ENCODE measurements at regions not wholly inside any gene's neighbourhood (a gene's known extent, or its start where the extent isn't known, plus 50 kb on each side); places are given as distances from the start of the nearest gene placed in this dataset.

DNA sequence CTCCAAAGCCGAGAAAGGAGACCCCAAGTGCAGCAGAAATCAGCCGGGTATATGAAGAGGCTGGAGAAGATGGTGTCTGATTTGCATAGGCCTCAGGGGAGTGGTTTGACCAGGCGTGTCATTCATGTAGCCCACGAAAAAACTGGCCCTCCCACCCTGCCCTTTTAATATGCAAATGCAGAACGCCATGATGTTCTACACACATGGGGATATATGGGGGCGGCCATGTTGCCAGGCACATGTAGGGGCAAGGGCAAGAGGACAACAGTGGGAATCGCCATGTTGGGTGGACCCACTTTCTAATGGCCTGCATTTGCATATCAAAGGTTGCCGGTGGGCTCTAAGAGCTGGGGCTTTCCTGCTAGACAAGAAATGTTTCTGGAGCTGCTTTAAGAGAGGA lies 86.4 kb downstream of the ISX start:
- H3K9ac ChIP-seq (ENCODE audit: control insufficient read depth, insufficient read depth, low read length): no peak overlapping the region
- no peak overlapping the region for H2AFZ ChIP-seq (ENCODE audit: control insufficient read depth, low read depth, low read length)
- no peak overlapping the region for H3K27ac ChIP-seq (ENCODE audit: control insufficient read depth, insufficient read depth)
- no peaks in the 10 kb centered on the region for H3K36me3 ChIP-seq (ENCODE audit: control insufficient read depth in 2 of 2, insufficient read depth in 2 of 2, low read length in 1 of 2)
- no TSS peak for BruUV-seq (replicated peaks)
- no peak for DNase-seq (ENCODE audit: low read depth, low spot score)
- H3K4me1 ChIP-seq (ENCODE audit: control insufficient read depth, insufficient read depth, low read length): peaks cover 19% of the 10 kb centered on the region
- no peak for TF ChIP-seq RELB (IDR thresholded peaks at IDR 0.05; ENCODE audit: low read depth)
- peak; percentile 75 for TF ChIP-seq YY1 (IDR thresholded peaks at IDR 0.05; ENCODE audit: low read depth, low read length)
- TF ChIP-seq SREBF1 (IDR thresholded peaks at IDR 0.05; ENCODE audit: low read length): no peak
- peak; percentile 61; the same call in 1 of the 3 replicates for TF ChIP-seq POU2F2 (IDR thresholded peaks at IDR 0.05; ENCODE audit: borderline replicate concordance, low read depth, low read length)
- in situ Hi-C loops (cut with MboI) (loop anchor here (5.0 to 10.0 kb wide), 4 partner anchors 200 to 1575 kb away; no protein-coding TSS in a partner anchor), intact Hi-C loops (cut with micrococcal nuclease; ENCODE audit: unreplicated experiment) (loop anchor here (10.0 kb wide), 1 partner anchor 1038 kb away; no protein-coding TSS in a partner anchor)
- ChIA-PET RAD21 (ENCODE audit: unreplicated experiment) (interaction anchor here (0.7 to 6.3 kb wide), 2 partner anchors 10 to 78 kb away, joined by 4 to 48 read pairs; no protein-coding TSS in a partner anchor), CTCF (interaction anchor here (1.4 to 10.2 kb wide), 3 partner anchors 12 to 738 kb away, joined by 4 to 132 read pairs (median 36); no protein-coding TSS in a partner anchor), POLR2A (no interaction called here), SMC1A (ENCODE audit: uncharacterized antibody, unreplicated experiment) (no interaction called here)
- no peak overlapping the region for H3K4me3 ChIP-seq
- H3K79me2 ChIP-seq (ENCODE audit: control insufficient read depth, insufficient read depth, low read length): no peaks in the 10 kb centered on the region
- ATAC-seq: no peak
- H4K20me1 ChIP-seq (ENCODE audit: control insufficient read depth, insufficient read depth): no peaks in the 10 kb centered on the region
- H3K4me2 ChIP-seq (ENCODE audit: control insufficient read depth, insufficient read depth): no peak overlapping the region
- H3K9me3 ChIP-seq (replicated peaks; ENCODE audit: control insufficient read depth, insufficient read depth, low read length): no peaks in the 10 kb centered on the region
- H3K27me3 ChIP-seq (replicated peaks in 1 of 2; ENCODE audit: control insufficient read depth in 2 of 2, insufficient read depth in 2 of 2, low read length in 1 of 2): no peaks in the 10 kb centered on the region
- 35% methylated on average over 8 of the region's 8 CpGs for WGBS (ENCODE audit: insufficient coverage, insufficient replicate concordance, low lambda C conversion rate, missing lambda C conversion rate)
- no peak for FAIRE-seq

- no peak overlapping the region for H3K4me3 ChIP-seq
- no peaks in the 10 kb centered on the region for H3K36me3 ChIP-seq (ENCODE audit: control insufficient read depth in 2 of 2, insufficient read depth in 2 of 2, low read length in 1 of 2)
- H2AFZ ChIP-seq (ENCODE audit: control insufficient read depth, low read depth, low read length): no peak overlapping the region
- ChIA-PET CTCF (interaction anchor here (0.7 to 10.2 kb wide), 16 partner anchors 8 to 1231 kb away, joined by 3 to 132 read pairs (median 3); no protein-coding TSS in a partner anchor), POLR2A (no interaction called here), SMC1A (ENCODE audit: uncharacterized antibody, unreplicated experiment) (interaction anchor here (0.8 to 2.9 kb wide), 6 partner anchors 10 to 740 kb away, joined by 3 to 12 read pairs (median 4); no protein-coding TSS in a partner anchor), RAD21 (ENCODE audit: unreplicated experiment) (interaction anchor here (6.3 kb wide), 1 partner anchor 75 kb away, joined by 48 read pairs; no protein-coding TSS in a partner anchor)
- intact Hi-C loops (cut with micrococcal nuclease; ENCODE audit: unreplicated experiment) (loop anchor here (1.0 to 10.0 kb wide), 3 partner anchors 74 to 1233 kb away; partner anchors contain the start of gene LARGE1), in situ Hi-C loops (cut with MboI) (loop anchor here (5.0 to 10.0 kb wide), 4 partner anchors 203 to 1578 kb away; no protein-coding TSS in a partner anchor)
- ATAC-seq (peak; percentile 71), DNase-seq (ENCODE audit: low read depth, low spot score) (no peak), FAIRE-seq (no peak)
- peaks cover 5% of the 10 kb centered on the region for H3K4me1 ChIP-seq (ENCODE audit: control insufficient read depth, insufficient read depth, low read length)
- BruUV-seq (replicated peaks): no TSS peak
- H3K4me2 ChIP-seq (ENCODE audit: control insufficient read depth, insufficient read depth): no peak overlapping the region
- no peaks in the 10 kb centered on the region for H3K79me2 ChIP-seq (ENCODE audit: control insufficient read depth, insufficient read depth, low read length)
- no peaks in the 10 kb centered on the region for H4K20me1 ChIP-seq (ENCODE audit: control insufficient read depth, insufficient read depth)
- no peak overlapping the region for H3K9ac ChIP-seq (ENCODE audit: control insufficient read depth, insufficient read depth, low read length)
- no peak overlapping the region for H3K27ac ChIP-seq (ENCODE audit: control insufficient read depth, insufficient read depth)
- no peaks in the 10 kb centered on the region for H3K27me3 ChIP-seq (replicated peaks in 1 of 2; ENCODE audit: control insufficient read depth in 2 of 2, insufficient read depth in 2 of 2, low read length in 1 of 2)
- 3% methylated on average over 10 of the region's 10 CpGs for WGBS (ENCODE audit: insufficient coverage, insufficient replicate concordance, low lambda C conversion rate, missing lambda C conversion rate)
- no peaks in the 10 kb centered on the region for H3K9me3 ChIP-seq (replicated peaks; ENCODE audit: control insufficient read depth, insufficient read depth, low read length)
- TF ChIP-seq ZNF217 (IDR thresholded peaks at IDR 0.05): no peak
- TF ChIP-seq MTA2 (IDR thresholded peaks at IDR 0.05; ENCODE audit: low read depth): no peak
- TF ChIP-seq, protein P1, sequence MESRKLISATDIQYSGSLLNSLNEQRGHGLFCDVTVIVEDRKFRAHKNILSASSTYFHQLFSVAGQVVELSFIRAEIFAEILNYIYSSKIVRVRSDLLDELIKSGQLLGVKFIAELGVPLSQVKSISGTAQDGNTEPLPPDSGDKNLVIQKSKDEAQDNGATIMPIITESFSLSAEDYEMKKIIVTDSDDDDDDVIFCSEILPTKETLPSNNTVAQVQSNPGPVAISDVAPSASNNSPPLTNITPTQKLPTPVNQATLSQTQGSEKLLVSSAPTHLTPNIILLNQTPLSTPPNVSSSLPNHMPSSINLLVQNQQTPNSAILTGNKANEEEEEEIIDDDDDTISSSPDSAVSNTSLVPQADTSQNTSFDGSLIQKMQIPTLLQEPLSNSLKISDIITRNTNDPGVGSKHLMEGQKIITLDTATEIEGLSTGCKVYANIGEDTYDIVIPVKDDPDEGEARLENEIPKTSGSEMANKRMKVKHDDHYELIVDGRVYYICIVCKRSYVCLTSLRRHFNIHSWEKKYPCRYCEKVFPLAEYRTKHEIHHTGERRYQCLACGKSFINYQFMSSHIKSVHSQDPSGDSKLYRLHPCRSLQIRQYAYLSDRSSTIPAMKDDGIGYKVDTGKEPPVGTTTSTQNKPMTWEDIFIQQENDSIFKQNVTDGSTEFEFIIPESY (IDR thresholded peaks at IDR 0.05): no peak
- no peak for TF ChIP-seq JUND (IDR thresholded peaks at IDR 0.05; ENCODE audit: low read depth, low read length)
- no peak for TF ChIP-seq SUPT20H (IDR thresholded peaks at IDR 0.05; ENCODE audit: borderline replicate concordance, control insufficient read depth, low read depth, low read length)
- TF ChIP-seq RAD21 (IDR thresholded peaks at IDR 0.05; ENCODE audit: insufficient read depth, low read depth, low read length): peak; percentile 87
- TF ChIP-seq USF2 (IDR thresholded peaks at IDR 0.05; ENCODE audit: borderline replicate concordance, low read depth, low read length): no peak
Observed at GRCh38 chr22:35154937-35155387, 89.0 kb downstream of the ISX start.
